Fibroblast of skin of left quadriceps (primary cell): ENCODE measurements at regions not wholly inside any gene's neighbourhood (a gene's known extent, or its start where the extent isn't known, plus 50 kb on each side); places are given as distances from the start of the nearest gene placed in this dataset.

Experiments used
- DNase-seq, 2 experiments: peaks; one replicate each; pipeline ENCODE4 v3.0.0-alpha.2; 2013; ENCODE audit warnings: low read depth in 2 of 2

- DNase-seq, result no peak
Measured at GRCh38 chr7:26487780-26488515, 196.3 kb downstream of the SNX10 start.

GRCh38 chr7:26489391-26489790, 197.7 kb downstream of the SNX10 start:
- no peak for DNase-seq

DNA sequence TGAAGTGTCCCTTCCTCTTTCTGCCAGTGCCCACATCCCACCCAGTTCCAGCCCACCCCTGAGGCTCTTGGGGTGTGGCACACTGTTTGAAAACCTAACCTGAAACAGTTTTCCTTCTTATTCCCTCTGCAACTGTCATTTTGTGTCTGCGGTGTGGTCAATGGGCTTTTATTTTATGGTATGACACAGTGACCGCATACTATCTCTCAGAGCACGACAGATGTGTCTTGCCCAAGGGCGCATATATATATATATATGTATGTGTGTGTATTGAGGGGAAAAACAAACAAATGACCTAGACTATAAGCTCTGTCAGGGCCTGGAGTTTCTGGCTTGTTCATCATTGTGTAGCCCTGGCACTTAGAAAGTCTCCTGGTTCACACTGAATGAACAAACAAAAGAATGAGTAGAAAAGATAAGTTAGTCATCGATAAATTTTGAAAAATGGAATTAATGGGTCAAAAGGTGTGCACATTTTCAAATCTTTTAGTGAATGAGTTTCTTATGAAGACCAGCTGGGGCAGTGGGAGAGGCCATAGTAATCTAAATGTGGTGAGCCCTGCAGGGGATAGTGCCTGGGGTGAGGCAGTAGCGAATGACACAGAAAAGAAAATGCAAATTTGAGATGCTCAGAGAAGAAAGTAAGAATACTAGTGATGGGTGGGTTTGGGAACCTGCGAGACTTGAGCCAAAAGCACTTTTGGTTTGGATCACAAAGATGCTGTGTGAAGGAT, 198.4 kb downstream of the SNX10 start:
- DNase-seq, result no peak

DNA sequence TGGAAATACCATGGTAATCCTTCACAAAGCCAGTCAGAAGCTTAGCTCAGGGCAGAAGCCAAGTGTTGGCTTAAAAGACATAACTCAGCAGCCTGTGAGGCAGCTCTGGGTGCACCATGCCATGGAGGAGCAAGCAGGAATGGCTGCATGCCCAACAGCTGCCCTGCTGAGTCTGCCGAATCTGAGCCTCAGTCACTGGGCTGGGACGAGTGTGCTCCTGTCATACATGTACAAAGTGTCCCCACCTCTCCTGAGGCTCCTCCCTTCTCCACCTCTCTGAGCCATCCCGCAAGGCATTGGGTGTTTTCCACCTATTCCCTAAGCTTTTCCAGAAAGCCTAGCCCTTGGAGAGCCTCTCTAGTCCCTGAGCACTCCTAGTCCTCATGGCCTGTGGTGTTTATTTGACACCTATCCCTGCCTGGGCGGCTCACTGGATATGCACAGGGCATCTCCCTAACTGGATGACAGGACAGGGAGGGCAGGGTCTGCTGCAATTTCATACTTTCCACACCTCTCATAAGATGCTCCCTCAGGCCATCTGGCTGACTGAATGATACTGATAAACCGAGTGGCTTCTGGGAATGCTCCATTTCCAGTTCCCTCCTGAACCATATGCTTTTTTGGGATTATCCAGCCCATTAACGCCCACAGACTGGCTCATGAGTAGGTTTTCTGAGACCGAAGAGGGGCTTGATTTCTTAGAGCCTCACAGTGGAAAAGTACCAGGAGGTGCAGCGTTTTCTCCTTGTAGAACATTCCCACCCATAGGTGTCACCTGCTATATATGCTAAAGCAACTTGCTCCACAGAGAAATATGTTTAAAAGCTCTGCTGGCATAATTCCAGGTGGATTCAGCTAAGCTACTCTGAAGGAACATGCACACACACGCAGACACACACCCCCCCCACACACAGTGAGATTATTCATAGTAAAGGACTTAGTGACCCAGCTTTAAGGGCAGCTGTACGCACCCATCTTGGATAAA, 199.3 kb downstream of the SNX10 start:
- no peak for DNase-seq

DNA sequence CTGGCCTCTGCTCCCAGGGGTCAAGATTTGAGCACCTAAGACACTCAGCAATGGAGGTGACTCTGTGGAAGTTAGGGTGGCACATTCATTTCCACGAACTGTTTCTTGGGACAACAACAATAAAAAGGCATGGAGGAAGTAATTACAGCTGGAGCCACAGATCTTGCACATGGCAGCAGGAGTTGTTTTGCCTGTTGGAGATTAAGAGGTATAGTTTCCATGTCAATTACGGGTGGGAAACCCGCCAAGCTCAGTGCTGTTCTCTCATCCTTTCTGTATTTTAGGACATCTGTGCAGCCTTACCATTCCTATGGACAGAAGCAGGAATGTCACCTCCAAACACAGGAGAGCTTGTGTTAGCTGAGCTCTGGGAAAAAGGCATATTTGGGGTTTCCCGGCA, 201.2 kb downstream of the SNX10 start:
- no peak for DNase-seq

GRCh38 chr7:26493737-26494428, 202.2 kb downstream of the SNX10 start:
- DNase-seq, result no peak

DNA sequence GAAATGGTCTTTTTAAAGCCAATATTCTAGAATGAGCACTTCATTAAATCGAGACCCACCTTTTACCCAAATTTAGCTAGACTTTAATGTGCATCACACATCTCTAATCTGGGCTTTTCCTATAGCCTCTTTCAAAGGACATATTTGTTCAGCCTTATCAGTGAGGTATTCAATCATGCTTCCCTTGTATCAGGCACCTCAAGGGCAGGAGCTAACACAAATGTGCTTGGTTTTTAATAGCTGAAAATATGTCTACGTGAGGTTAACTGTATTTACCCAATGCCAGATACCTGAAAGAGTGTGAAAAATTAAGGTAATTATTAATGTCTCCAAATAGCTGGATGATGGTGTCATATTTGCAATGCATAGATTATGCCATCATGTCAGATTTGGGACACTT, 203.9 kb downstream of the SNX10 start:
- no peak for DNase-seq

- DNase-seq, result no peak
Measured at GRCh38 chr7:26497801-26498596, 206.3 kb downstream of the SNX10 start.

DNA sequence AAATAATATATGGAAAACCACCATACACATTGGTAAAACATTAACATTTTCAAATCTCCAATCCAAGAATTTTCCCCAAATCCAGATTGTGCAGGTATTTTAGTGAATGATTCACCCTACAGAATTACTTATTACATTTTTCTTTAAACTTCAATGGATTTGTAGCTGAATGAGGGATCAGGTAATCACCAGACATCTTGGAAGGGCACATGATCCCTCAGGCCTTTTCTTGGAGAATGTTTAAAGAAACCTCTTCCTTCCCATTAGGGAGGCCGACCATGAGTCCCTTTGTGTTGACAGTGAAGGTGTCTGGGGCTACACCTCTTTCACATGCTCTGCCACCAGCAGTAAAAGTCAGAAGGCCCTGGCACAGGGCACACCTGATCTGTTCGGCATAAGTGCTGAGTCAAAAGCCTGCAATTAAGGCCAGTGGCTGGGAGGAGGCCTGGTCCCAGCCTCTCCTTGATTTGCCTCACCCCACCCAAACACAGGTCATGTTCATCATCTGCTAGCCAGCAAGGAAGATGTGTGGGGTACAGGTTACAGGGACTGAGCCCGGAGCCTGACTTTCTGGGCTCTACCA, 207.7 kb downstream of the SNX10 start:
- DNase-seq, result no peak

DNA sequence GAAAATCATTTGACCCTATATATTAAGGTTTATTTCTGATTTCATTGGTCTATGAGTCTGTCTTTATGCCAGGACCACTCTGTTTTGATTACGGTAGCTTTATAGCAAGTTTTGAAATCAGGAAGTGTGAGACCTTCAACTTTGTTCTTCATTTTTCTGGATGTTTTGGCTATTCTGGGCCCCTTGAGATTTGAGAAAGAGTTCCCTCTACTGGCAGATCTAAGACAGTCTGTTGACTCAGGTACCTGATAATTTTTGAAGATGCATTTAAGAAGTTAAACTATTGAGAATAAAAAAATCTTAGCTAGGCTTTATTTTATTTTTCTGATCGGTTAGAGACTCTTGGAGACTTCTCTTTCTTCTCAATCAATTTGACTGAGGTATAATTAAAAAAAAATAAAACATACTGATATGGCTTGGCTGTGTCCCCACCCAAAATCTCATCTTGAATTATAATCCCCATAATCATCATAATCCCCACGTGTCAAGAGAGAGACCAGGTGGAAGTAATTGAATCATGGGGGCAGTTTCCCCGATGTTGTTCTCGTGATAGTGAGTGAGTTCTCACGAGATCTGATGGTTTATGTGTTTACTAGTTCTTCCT, 209.2 kb downstream of the SNX10 start:
- peak; percentile 2 to 3 for DNase-seq

- no peak for DNase-seq
Measured at GRCh38 chr7:26504411-26505120, 212.9 kb downstream of the SNX10 start.

- no peak for DNase-seq
Measured at GRCh38 chr7:26506196-26506595, 214.5 kb downstream of the SNX10 start.

- no peak for DNase-seq
Measured at GRCh38 chr7:26507108-26507987, 215.7 kb downstream of the SNX10 start.

DNA sequence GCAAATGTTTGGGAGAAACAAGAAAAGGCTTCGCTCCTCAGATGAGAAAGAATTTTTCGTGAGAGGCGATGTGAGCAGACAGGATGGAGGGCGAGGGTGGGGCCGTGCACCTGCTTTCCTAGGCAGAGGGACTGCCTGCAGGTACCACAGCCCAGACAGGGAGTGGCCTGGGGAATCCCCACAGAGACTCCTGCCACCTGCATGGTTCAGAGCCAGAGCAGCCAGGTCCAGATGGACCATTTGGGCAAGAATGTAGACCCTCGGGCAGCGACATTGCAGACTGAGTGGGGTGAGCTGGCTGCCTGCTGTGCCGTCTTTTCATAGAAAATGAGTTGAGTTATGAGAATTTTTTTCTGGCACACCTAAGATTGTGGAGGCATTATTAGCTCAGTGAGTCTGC, 216.8 kb downstream of the SNX10 start:
- DNase-seq, result no peak

- no peak for DNase-seq
Measured at GRCh38 chr7:26508917-26509316, 217.3 kb downstream of the SNX10 start.

DNA sequence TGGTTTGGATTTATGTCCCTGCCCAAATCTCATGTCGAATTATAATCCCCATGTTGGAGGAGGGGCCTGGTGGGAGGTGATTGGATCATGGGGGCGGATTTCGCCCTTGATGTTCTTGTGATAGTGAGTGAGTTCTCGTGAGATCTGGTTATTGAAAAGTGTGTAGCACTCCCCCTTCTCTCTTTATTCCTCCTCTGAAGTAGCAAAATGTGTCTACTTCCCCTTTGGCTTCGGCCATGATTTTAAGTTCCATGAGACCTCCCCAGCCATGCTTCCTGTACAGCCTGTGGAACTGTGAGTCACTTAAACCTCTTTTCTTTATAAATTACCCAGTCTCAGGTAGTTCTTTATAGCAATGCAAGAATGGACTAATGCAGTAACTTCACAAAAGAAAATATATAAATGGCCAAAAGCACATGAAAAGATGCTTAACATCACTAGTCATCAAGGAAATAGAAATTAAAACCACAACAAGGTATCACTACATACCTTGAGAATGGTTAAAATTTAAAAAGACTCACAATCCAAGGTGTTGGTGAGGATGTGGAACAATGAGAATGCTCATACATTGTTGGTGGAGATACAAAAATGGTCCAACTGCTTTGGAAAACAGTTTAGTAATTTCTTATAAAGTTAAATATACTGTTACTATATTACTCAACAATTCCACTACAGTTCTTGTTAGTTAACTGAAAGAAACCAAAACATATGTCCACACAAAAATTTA, 218.7 kb downstream of the SNX10 start:
- no peak for DNase-seq

GRCh38 chr7:26511866-26512265, 220.2 kb downstream of the SNX10 start:
- DNase-seq, result no peak

DNA sequence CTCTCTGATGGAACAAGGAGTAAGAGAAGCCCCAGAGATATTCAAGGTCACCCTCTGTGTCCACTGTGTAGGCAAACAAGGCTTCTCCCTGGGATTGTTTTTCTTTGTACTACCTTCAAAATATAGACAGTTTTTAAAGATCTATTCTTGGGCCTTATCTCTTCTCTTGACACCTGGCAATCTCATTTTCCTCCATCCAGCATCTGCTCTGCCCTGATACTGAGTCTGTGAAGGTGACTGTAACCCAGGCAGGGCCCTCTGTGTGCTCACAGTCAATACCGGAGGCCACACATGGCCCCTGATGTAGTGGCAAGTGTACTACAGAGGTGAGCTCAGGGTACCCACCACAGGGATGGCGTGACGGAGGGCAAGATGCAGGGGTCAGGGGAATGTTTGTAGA, 221.1 kb downstream of the SNX10 start:
- DNase-seq, result no peak
